Left ventricle myocardium inferior (tissue), 1 donor: ENCODE measurements at regions not wholly inside any gene's neighbourhood (a gene's known extent, or its start where the extent isn't known, plus 50 kb on each side); places are given as distances from the start of the nearest gene placed in this dataset.

Experiments used
- DNase-seq: peaks from one replicate; pipeline ENCODE4 v3.0.0-alpha.2; 2020
- H3K27ac ChIP-seq: fragments of 200-600 bp; replicated peaks from 2 replicates; pipeline ENCODE4 v1.8.0; 2021
- H3K27me3 ChIP-seq: fragments of 200-600 bp; 2 replicates; pipeline ENCODE4 v1.8.0; 2021; ENCODE audit warnings: low read depth
- H3K36me3 ChIP-seq: fragments of 200-600 bp; 2 replicates; pipeline ENCODE4 v1.8.0; 2021
- H3K4me1 ChIP-seq: fragments of 200-600 bp; 2 replicates; pipeline ENCODE4 v1.8.0; 2021
- H3K4me3 ChIP-seq: fragments of 200-600 bp; 2 replicates; pipeline ENCODE4 v1.8.0; 2021; ENCODE audit warnings: mild to moderate bottlenecking, moderate library complexity
- H3K9me3 ChIP-seq: fragments of 200-600 bp; replicated peaks from 2 replicates; pipeline ENCODE4 v1.8.0; 2021
- intact Hi-C: fragments of 100-400 bp; cut with micrococcal nuclease; formaldehyde crosslinking; loops from one replicate; pipeline ENCODE4 v1.11.0; 2022
- TF ChIP-seq, protein P1 (sequence below): fragments of 200-600 bp; IDR thresholded peaks from 2 replicates; pipeline ENCODE4 v1.8.0; 2021; ENCODE audit warnings: antibody characterized with exemption, mild to moderate bottlenecking, borderline replicate concordance
- donor health status: DM: no; HTN: yes; CAD: no; lungs with severe emphysema.

GRCh38 chr6:99093456-99094190 is 145.9 kb upstream of the FBXL4 start:
- Histone ChIP-seq H3K27me3 (peaks cover 26% of the 10 kb centered on the region), H3K36me3 (no peaks in the 10 kb centered on the region), H3K4me3 (no peak overlapping the region), H3K4me1 (no peaks in the 10 kb centered on the region), H3K9me3 (no peaks in the 10 kb centered on the region), H3K27ac (no peak overlapping the region)
- intact Hi-C loops = no loop called here
- no peak for DNase-seq
- TF ChIP-seq, protein P1, sequence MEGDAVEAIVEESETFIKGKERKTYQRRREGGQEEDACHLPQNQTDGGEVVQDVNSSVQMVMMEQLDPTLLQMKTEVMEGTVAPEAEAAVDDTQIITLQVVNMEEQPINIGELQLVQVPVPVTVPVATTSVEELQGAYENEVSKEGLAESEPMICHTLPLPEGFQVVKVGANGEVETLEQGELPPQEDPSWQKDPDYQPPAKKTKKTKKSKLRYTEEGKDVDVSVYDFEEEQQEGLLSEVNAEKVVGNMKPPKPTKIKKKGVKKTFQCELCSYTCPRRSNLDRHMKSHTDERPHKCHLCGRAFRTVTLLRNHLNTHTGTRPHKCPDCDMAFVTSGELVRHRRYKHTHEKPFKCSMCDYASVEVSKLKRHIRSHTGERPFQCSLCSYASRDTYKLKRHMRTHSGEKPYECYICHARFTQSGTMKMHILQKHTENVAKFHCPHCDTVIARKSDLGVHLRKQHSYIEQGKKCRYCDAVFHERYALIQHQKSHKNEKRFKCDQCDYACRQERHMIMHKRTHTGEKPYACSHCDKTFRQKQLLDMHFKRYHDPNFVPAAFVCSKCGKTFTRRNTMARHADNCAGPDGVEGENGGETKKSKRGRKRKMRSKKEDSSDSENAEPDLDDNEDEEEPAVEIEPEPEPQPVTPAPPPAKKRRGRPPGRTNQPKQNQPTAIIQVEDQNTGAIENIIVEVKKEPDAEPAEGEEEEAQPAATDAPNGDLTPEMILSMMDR = no peak

GRCh38 chr6:99092461-99092860 is 144.7 kb upstream of the FBXL4 start:
- Histone ChIP-seq H3K4me1 (no peaks in the 10 kb centered on the region), H3K9me3 (no peaks in the 10 kb centered on the region), H3K36me3 (no peaks in the 10 kb centered on the region), H3K27ac (no peak overlapping the region), H3K27me3 (peaks cover 26% of the 10 kb centered on the region), H3K4me3 (no peak overlapping the region)
- intact Hi-C loops = no loop called here
- no peak for DNase-seq
- TF ChIP-seq, protein P1 = no peak

DNA sequence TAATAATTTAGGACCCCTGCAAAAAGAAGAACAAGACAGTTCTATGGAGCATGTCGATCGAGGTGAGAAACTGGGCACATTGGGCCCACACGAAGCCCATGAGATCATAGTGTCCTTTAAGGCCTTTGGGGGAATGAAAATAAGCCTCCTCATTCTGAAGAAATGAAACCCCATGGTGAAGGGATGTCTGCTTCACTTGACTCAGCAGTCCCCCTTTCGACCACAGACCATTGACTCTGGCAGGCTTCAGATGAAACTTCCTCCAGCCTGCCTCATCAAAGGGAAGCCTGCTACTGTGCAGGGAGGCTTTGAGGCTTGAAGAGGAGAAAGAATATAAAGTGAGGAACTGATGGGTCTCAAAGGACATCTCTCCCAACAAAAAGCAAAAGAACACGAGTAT is 144.2 kb upstream of the FBXL4 start:
- intact Hi-C loops = no loop called here
- no peak overlapping the region for H3K27ac ChIP-seq
- DNase-seq = no peak

DNA sequence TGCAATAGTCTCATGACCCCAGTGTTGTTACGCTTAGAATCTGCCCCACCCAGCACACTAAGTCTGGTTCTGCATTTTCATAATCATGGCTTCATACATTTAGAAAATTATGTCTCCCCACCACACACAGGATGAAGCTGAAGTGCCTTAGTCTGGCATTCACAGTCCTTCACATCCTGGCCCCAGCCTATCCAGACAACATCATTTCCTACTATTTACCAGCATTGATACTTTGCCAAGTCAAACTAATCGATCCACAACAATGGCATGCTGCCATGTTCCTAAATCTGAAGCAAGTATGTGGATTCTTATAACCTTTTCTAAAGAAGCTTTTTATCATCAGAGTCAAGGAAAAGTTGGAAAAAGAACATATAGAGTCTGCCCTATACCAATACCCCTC is 132.4 kb upstream of the FBXL4 start:
- Histone ChIP-seq H3K4me1 (no peaks in the 10 kb centered on the region), H3K27me3 (peaks cover 12% of the 10 kb centered on the region), H3K9me3 (no peaks in the 10 kb centered on the region), H3K27ac (no peak overlapping the region), H3K36me3 (no peaks in the 10 kb centered on the region), H3K4me3 (no peak overlapping the region)
- DNase-seq = no peak
- intact Hi-C loops = no loop called here
- TF ChIP-seq, protein P1 = no peak

More for the DNA sequence above, 144.2 kb upstream of the FBXL4 start:
- Histone ChIP-seq H3K4me1 (no peaks in the 10 kb centered on the region), H3K36me3 (no peaks in the 10 kb centered on the region), H3K4me3 (no peak overlapping the region), H3K9me3 (no peaks in the 10 kb centered on the region), H3K27me3 (peaks cover 26% of the 10 kb centered on the region)
- TF ChIP-seq, protein P1 = no peak

DNA sequence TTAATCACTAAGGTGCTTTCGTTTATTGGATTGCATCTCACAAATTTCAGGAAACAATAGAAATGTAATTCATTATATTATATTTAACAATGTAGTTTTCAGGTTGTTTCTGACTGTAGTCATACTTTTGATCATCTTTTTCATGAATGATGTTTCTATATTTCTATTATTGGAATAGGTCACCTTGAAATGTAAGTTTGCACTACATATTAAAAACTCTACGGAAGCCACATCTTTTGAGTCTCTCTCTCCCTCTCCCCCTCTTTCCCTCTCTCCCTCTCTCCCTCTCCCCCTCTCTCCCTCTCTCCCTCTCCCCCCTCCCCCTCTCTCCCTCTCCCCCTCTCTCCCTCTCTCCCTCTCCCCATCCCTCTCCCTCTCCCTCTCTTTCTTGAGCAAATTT is 131.3 kb upstream of the FBXL4 start:
- no peak for DNase-seq
- intact Hi-C loops = no loop called here
- Histone ChIP-seq H3K4me3 (no peak overlapping the region), H3K9me3 (no peaks in the 10 kb centered on the region), H3K36me3 (no peaks in the 10 kb centered on the region), H3K27me3 (peaks cover 11% of the 10 kb centered on the region), H3K4me1 (no peaks in the 10 kb centered on the region), H3K27ac (no peak overlapping the region)
- TF ChIP-seq, protein P1 = no peak
